Endothelial cell of umbilical vein (primary cell): ENCODE measurements at regions not wholly inside any gene's neighbourhood (a gene's known extent, or its start where the extent isn't known, plus 50 kb on each side); places are given as distances from the start of the nearest gene placed in this dataset.

Source experiments
- BruUV-seq: library from RNA; stranded (reverse); fragments of 400-500 nt; replicated peaks from 2 replicates; lab custom pipeline; 2021; lab: Mats Ljungman, UMichigan
- CTCF ChIA-PET: fragments of 300-600, 350-600 bp; sonication (Branson Sonifier 250); formaldehyde crosslinking; loops from one replicate; lab custom pipeline; 2021; ENCODE audit warnings: antibody characterized with exemption, inconsistent platforms; lab: Charles Lee
- POLR2A ChIA-PET: fragments of 300-600, 350-600 bp; sonication (Branson Sonifier 250); formaldehyde crosslinking; loops from one replicate; lab custom pipeline; 2021; ENCODE audit warnings: antibody characterized with exemption, inconsistent platforms; lab: Charles Lee
- DNase-seq: peaks from one replicate; pipeline ENCODE4 v3.0.0-alpha.2; 2011; ENCODE audit warnings: low read depth, low spot score
- FAIRE-seq: peaks from 2 replicates; lab custom pipeline; 2011; peaks lifted over from hg19 to GRCh38; lab: Jason Lieb, UNC
- H2AFZ ChIP-seq: 2 replicates; pipeline ENCODE4 v1.6.0; 2012; ENCODE audit warnings: low read depth, low read length, control low read depth, inconsistent platforms
- H3K27ac ChIP-seq: 2 replicates; pipeline ENCODE4 v1.5.1; 2011; ENCODE audit warnings: low read depth, mild to moderate bottlenecking, control low read depth, low read length, moderate library complexity; ENCODE audit not compliant: insufficient read depth
- H3K27me3 ChIP-seq, 2 experiments: 2 replicates each; pipeline versions ENCODE4 v1.6.0 to v1.6.1; 2011; ENCODE audit warnings: low read length in 2 of 2, mixed read lengths in 1 of 2; ENCODE audit not compliant: control insufficient read depth in 2 of 2, insufficient read depth in 2 of 2
- H3K36me3 ChIP-seq, 2 experiments: 2 replicates in 1 of 2; 3 replicates in 1 of 2; pipeline ENCODE4 v1.5.1; 2011; ENCODE audit warnings: low read length in 2 of 2, mild to moderate bottlenecking in 1 of 2, moderate library complexity in 1 of 2; ENCODE audit not compliant: control insufficient read depth in 2 of 2, insufficient read depth in 2 of 2; ENCODE audit errors: extremely low read depth in 1 of 2
- H3K4me1 ChIP-seq: 3 replicates; pipeline ENCODE4 v1.5.1; 2011; ENCODE audit warnings: mild to moderate bottlenecking, low read length; ENCODE audit not compliant: control insufficient read depth, insufficient read depth; ENCODE audit errors: extremely low read depth
- H3K4me2 ChIP-seq: 2 replicates; pipeline ENCODE4 v1.6.1; 2011; ENCODE audit warnings: low read length, control low read depth, mixed read lengths; ENCODE audit not compliant: insufficient read depth
- H3K4me3 ChIP-seq, 3 experiments: fragments of 200-600 bp in 1 of 3; sonication (generic), shearing (Covaris generic) in 1 of 3; replicated peaks in 1 of 3; 2 replicates each; pipeline ENCODE4 v1.5.1; 2011 to 2016; ENCODE audit warnings: control low read depth in 3 of 3, low read length in 3 of 3, mild to moderate bottlenecking in 2 of 3, inconsistent platforms in 1 of 3, low read depth in 1 of 3, moderate library complexity in 1 of 3; ENCODE audit not compliant: insufficient read depth in 1 of 3
- H3K79me2 ChIP-seq: 2 replicates; pipeline ENCODE4 v1.6.0; 2012; ENCODE audit warnings: low read length, inconsistent platforms; ENCODE audit not compliant: control insufficient read depth, insufficient read depth
- H3K9ac ChIP-seq: replicated peaks from 2 replicates; pipeline ENCODE3; 2011; ENCODE audit warnings: low read length, control low read depth; ENCODE audit not compliant: insufficient read depth; ENCODE audit errors: extremely low read depth
- H3K9me1 ChIP-seq: replicated peaks from 3 replicates; pipeline ENCODE4 v1.6.0; 2011; ENCODE audit warnings: mild to moderate bottlenecking, low read length; ENCODE audit not compliant: control insufficient read depth, insufficient read depth; ENCODE audit errors: extremely low read depth
- H3K9me3 ChIP-seq: replicated peaks from 2 replicates; pipeline ENCODE4 v1.5.1; 2012; ENCODE audit warnings: low read length, inconsistent platforms; ENCODE audit not compliant: control insufficient read depth, insufficient read depth
- H4K20me1 ChIP-seq: replicated peaks from 2 replicates; pipeline ENCODE3; 2011; ENCODE audit warnings: mild to moderate bottlenecking, low read length; ENCODE audit not compliant: control insufficient read depth, insufficient read depth; ENCODE audit errors: extremely low read depth
- EZH2 ChIP-seq: IDR thresholded peaks from 2 replicates; pipeline ENCODE4 v1.6.1; 2012; ENCODE audit warnings: borderline replicate concordance, low read depth, mild to moderate bottlenecking, moderate library complexity, low read length, inconsistent platforms; ENCODE audit not compliant: severe bottlenecking
- FOS ChIP-seq: IDR thresholded peaks from 2 replicates; pipeline ENCODE4 v1.6.1; 2011; ENCODE audit warnings: mild to moderate bottlenecking, low read length, moderate library complexity, borderline replicate concordance; ENCODE audit not compliant: insufficient read depth
- GATA2 ChIP-seq: IDR thresholded peaks from 2 replicates; pipeline ENCODE4 v1.7.0; 2011; ENCODE audit warnings: low read depth, mild to moderate bottlenecking, moderate library complexity, mixed read lengths, low read length; ENCODE audit not compliant: insufficient read length, insufficient read depth
- JUN ChIP-seq: IDR thresholded peaks from 2 replicates; pipeline ENCODE4 v1.6.1; 2011; ENCODE audit warnings: borderline replicate concordance, low read depth; ENCODE audit not compliant: insufficient read length, insufficient read depth
- MYC ChIP-seq: IDR thresholded peaks from one replicate; pipeline ENCODE4 v1.6.1; 2011; ENCODE audit warnings: mild to moderate bottlenecking, low read depth, low read length
- POLR2A ChIP-seq: IDR thresholded peaks from 2 replicates; pipeline ENCODE4 v1.6.1; 2012; ENCODE audit warnings: low read depth, mild to moderate bottlenecking, control low read depth, low read length
- POLR2AphosphoS5 ChIP-seq: IDR thresholded peaks from 2 replicates; pipeline ENCODE4 v1.6.1; 2012; ENCODE audit warnings: low read depth, mild to moderate bottlenecking, control low read depth, low read length, moderate library complexity; ENCODE audit not compliant: insufficient read depth
- dilution Hi-C: fragments of 300-500 bp; cut with MboI; formaldehyde crosslinking; loops from one replicate; pipeline ENCODE4 v1.15.0; 2019; ENCODE audit warnings: low sequenced_read_pairs; ENCODE audit not compliant: extremely low pct_ligation_motif_present
- intact Hi-C: fragments of 100-400 bp; cut with micrococcal nuclease; formaldehyde crosslinking; loops from one replicate; pipeline ENCODE4 v1.10.0; 2022
- TF ChIP-seq, protein P1 (sequence below), 2 donors: IDR thresholded peaks; 1 replicate in 1 of 2; 2 replicates in 1 of 2; pipeline ENCODE4 v1.5.1; 2011; ENCODE audit warnings: low read length in 2 of 2, mild to moderate bottlenecking in 2 of 2, moderate library complexity in 2 of 2, control low read depth in 1 of 2, inconsistent platforms in 1 of 2, low read depth in 1 of 2; ENCODE audit not compliant: insufficient read depth in 1 of 2; ENCODE audit errors: extremely low read depth in 1 of 2
- TF ChIP-seq, protein P2 (sequence below): IDR thresholded peaks from 2 replicates; pipeline ENCODE4 v1.6.1; 2011; ENCODE audit not compliant: insufficient read depth, insufficient read length

DNA sequence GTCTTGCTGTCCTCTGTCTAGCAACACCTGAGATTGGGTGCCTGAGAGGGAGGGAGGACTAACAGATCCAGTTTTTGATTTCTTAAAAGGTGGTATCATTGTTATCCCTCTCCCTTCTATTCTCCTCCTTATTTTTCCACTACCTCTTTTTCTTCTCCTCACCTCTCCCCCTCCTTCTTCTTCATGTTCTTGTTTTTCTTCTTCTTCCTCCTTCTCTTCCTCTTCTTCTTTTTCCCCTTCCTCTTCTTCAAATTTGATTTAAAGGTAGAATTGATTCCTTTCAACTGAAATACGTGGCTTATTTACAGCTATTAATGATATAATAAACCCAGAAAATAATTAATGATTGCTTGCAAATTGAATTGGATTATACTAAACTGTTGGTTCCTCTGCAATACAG lies 256.8 kb upstream of the BTG1 start:
- DNase-seq (no peak), FAIRE-seq (no peak)
- Histone ChIP-seq H3K27me3 (peaks cover 6 to 12% of the 10 kb centered on the region in 2 experiments), H3K9me3 (no peaks in the 10 kb centered on the region), H3K27ac (no peak overlapping the region), H3K36me3 (no peaks in the 10 kb centered on the region), H3K79me2 (no peaks in the 10 kb centered on the region), H2AFZ (no peak overlapping the region), H3K4me2 (no peak overlapping the region), H3K4me3 (no peak overlapping the region), H3K9ac (no peak overlapping the region), H4K20me1 (no peaks in the 10 kb centered on the region), H3K9me1 (no peaks in the 10 kb centered on the region), H3K4me1 (no peaks in the 10 kb centered on the region)
- intact Hi-C loops, result no loop called here
- TF ChIP-seq, protein P1, sequence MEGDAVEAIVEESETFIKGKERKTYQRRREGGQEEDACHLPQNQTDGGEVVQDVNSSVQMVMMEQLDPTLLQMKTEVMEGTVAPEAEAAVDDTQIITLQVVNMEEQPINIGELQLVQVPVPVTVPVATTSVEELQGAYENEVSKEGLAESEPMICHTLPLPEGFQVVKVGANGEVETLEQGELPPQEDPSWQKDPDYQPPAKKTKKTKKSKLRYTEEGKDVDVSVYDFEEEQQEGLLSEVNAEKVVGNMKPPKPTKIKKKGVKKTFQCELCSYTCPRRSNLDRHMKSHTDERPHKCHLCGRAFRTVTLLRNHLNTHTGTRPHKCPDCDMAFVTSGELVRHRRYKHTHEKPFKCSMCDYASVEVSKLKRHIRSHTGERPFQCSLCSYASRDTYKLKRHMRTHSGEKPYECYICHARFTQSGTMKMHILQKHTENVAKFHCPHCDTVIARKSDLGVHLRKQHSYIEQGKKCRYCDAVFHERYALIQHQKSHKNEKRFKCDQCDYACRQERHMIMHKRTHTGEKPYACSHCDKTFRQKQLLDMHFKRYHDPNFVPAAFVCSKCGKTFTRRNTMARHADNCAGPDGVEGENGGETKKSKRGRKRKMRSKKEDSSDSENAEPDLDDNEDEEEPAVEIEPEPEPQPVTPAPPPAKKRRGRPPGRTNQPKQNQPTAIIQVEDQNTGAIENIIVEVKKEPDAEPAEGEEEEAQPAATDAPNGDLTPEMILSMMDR (IDR thresholded peaks at IDR 0.05; ENCODE audit: extremely low read depth in 1 of 2, insufficient read depth in 1 of 2, low read depth in 1 of 2, low read length in 2 of 2), result no peak
- TF ChIP-seq MYC (no peak), FOS (no peak), EZH2 (no peak), JUN (no peak), POLR2A (no peak), GATA2 (no peak), POLR2AphosphoS5 (no peak)
- TF ChIP-seq, protein P2, sequence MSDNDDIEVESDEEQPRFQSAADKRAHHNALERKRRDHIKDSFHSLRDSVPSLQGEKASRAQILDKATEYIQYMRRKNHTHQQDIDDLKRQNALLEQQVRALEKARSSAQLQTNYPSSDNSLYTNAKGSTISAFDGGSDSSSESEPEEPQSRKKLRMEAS, result no peak
- dilution Hi-C loops, result no loop called here
- ChIA-PET CTCF (no interaction called here), POLR2A (no interaction called here)
- no TSS peak for BruUV-seq
